SK-N-MC (cell line): ENCODE measurements at regions not wholly inside any gene's neighbourhood (a gene's known extent, or its start where the extent isn't known, plus 50 kb on each side); places are given as distances from the start of the nearest gene placed in this dataset.
"Not testable (repeated sequence)": the region's sequence is repeated elsewhere in the genome, so short reads cannot be mapped to it uniquely, and the experiment has no call there.

Source experiments
- DNase-seq: peaks from one replicate; pipeline ENCODE4 v3.0.0-alpha.2; 2011; ENCODE audit warnings: low read depth, low spot score
- H3K27ac ChIP-seq: fragments of 200-600 bp; sonication (generic); 2 replicates; pipeline ENCODE4 v1.5.1; 2016; ENCODE audit warnings: mixed run types
- H3K36me3 ChIP-seq: fragments of 200-600 bp; sonication (generic); 2 replicates; pipeline ENCODE4 v1.6.1; 2017; ENCODE audit warnings: antibody characterized with exemption, low read length, mixed read lengths; ENCODE audit not compliant: insufficient read depth
- H3K4me3 ChIP-seq: fragments of 200-600 bp; sonication (generic); 2 replicates; pipeline ENCODE4 v1.5.1; 2016
- H3K9ac ChIP-seq: fragments of 200-600 bp; sonication (generic); 2 replicates; pipeline ENCODE4 v1.8.0; 2017; ENCODE audit warnings: mixed run types, mixed read lengths; ENCODE audit not compliant: insufficient read length
- H3K9me3 ChIP-seq: fragments of 200-600 bp; sonication (generic); 2 replicates; pipeline ENCODE4 v1.6.1; 2017; ENCODE audit warnings: low read depth, mild to moderate bottlenecking, antibody characterized with exemption, low read length, moderate library complexity, mixed read lengths
- EZH2 ChIP-seq: fragments of 200-600 bp; sonication (generic); IDR thresholded peaks from one replicate; pipeline ENCODE4 v1.6.1; 2017; ENCODE audit warnings: antibody characterized with exemption
- FOXP2 ChIP-seq: optimal IDR thresholded peaks from 2 replicates; pipeline ENCODE3; 2011; ENCODE audit warnings: mild to moderate bottlenecking, moderate library complexity; ENCODE audit not compliant: insufficient read depth; ENCODE audit errors: extremely low read length, control extremely low read depth
- POLR2AphosphoS5 ChIP-seq: IDR thresholded peaks from 2 replicates; pipeline ENCODE4 v1.6.1; 2012; ENCODE audit warnings: mild to moderate bottlenecking, low read depth, low read length, borderline replicate concordance

DNA sequence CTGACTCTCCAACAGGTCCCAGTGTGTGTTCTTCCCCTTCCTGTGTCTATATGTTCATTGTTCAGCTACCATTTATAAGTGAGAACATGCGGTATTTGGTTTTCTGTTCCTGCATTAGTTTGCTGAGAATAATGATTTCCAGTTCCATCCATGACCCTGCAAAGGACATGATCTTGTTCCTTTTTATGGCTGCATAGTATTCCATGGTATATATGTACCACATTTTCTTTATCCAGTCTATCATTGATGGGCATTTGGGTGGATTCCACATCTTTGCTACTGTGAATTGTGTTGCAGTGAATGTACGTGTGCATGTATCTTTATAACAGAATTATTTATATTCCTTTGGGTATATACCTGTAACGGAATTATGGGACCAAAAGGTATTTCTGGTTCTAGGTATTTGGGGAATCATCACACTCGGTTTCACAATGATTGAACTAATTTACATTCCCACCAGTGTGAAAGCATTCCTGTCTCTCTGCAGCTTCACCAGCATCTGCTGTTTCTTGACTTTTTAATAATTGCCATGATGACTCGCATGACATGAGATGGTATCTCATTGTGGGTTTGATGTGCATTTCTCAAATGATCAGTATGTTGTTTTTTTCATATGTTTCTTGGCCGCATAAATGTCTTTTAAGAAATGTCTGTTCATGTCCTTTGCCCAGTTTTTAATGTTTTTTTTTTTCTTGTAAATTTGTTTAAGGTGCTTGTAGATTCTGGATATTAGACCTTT is 60.2 kb downstream of the LSMEM1 start:
- TF ChIP-seq POLR2AphosphoS5 (no peak), EZH2 (no peak), FOXP2 (no peak)
- H3K9ac ChIP-seq = no peak overlapping the region
- no peak for DNase-seq

DNA sequence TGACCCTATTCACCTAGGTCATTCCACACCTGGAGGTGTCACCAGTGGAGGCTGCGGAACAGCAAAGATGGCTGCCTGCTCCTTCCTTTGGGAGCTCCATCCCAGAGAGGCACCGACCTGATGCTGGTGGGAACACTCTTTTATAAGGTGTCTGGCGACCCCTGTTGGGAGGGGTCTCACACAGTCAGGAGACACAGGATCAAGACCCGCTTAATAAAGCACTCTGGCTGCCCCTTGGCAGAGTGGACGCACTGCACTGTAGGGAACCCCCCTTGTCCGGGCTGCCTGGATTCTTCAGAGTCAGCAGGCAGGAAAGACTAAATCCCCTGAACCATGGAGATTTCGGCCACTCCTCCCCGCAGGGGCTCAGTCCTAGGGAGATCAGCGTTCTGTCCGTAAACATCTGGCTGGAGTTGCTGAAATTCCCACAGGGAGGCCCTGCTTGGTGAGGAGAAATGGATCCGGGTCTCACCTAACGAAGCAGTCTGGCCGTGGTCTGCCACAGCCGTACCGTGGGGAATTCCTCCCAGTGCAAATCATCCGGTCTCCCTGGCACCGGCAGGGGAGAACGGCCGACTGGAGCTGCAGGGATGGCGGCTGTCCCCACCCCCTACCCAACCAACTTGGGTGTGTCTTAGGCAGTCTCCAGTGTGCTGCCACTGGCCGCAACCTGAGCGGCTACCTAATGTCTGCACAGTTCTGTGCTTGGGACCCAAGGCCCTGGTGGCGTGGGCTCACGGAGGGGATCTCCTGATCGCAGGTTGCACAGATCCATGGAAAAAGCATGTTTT is 66.1 kb downstream of the LSMEM1 start:
- Histone ChIP-seq H3K4me3 (no peak overlapping the region), H3K27ac (no peak overlapping the region), H3K9me3 (no peaks in the 10 kb centered on the region), H3K36me3 (no peaks in the 10 kb centered on the region), H3K9ac (no peak overlapping the region)
- DNase-seq = no peak
- TF ChIP-seq FOXP2 (no peak), EZH2 (no peak), POLR2AphosphoS5 (no peak)

More for the DNA sequence above, 60.2 kb downstream of the LSMEM1 start:
- Histone ChIP-seq H3K4me3 (no peak overlapping the region), H3K9me3 (no peaks in the 10 kb centered on the region), H3K36me3 (no peaks in the 10 kb centered on the region), H3K27ac (no peak overlapping the region)

DNA sequence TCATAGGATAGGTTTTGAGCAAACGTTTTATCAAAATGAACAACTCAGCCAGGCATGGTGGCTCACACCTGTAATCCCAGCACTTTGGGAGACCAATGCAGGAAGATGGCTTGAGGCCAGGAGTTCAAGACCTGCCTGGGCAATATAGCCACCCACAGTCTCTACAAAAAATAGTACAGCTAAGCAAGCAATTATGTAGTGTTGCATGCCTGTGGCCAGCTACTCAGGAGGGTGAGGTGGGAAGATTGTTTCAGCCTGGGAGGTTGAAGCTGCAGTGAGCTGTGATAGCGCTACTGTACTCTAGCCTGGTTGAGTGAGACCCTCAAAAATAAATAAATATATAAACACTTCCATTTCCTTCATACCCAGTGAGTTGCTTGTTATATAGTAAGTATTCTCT is 67.1 kb downstream of the LSMEM1 start:
- DNase-seq = no peak
- no peaks in the 10 kb centered on the region for H3K9me3 ChIP-seq

DNA sequence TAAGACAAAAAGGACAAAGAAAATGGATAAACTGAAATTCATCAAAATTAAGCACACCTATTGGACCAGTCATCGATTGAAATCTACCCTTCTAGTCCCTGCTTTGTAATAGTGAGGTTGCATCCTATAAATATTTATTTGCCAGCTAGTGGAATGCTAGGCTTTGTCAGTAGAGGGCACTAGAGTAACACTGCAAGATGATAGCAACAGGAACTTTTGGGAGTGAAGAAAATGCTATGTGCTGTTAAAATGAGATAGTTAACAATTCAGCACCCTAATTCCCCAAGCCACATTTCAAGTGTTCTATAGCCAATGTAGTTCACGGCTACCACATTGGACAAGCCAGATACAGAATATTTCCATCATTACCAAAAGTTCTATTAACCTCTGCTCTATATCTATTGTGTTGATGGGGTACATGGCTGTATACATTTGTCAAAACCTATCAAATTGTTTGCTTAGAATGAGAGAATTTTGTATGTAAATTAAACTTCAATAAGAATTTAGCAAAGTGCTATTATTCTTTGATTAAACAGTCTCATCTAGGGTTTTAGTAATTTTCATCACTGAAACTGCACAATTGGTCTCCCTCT is 69.8 kb downstream of the LSMEM1 start:
- no peak overlapping the region for H3K4me3 ChIP-seq

More for the DNA sequence above, 67.1 kb downstream of the LSMEM1 start:
- no peak for TF ChIP-seq FOXP2
- no peak for TF ChIP-seq EZH2
- TF ChIP-seq POLR2AphosphoS5 = no peak
- H3K27ac ChIP-seq = no peak overlapping the region
- no peak overlapping the region for H3K4me3 ChIP-seq
- H3K9ac ChIP-seq = no peak overlapping the region
- H3K36me3 ChIP-seq = no peaks in the 10 kb centered on the region

DNA sequence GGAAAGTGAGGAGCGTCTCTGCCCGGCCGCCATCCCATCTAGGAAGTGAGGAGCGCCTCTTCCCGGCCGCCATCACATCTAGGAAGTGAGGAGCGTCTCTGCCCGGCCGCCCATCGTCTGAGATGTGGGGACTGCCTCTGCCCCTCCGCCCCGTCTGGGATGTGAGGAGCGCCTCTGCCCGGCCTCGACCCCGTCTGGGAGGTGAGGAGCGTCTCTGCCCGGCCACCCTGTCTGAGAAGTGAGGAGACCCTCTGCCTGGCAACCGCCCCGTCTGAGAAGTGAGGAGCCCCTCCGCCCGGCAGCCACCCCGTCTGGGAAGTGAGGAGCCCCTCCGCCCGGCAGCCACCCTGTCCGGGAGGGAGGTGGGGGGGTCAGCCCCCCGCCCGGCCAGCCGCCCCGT is 70.7 kb downstream of the LSMEM1 start:
- H3K9me3 ChIP-seq, DNase-seq, H3K27ac ChIP-seq, H3K36me3 ChIP-seq, H3K4me3 ChIP-seq, H3K9ac ChIP-seq: not testable (repeated sequence)

More for the DNA sequence above, 69.8 kb downstream of the LSMEM1 start:
- peak; percentile 59 for DNase-seq
- TF ChIP-seq EZH2 (no peak), POLR2AphosphoS5 (no peak), FOXP2 (no peak)
- no peak overlapping the region for H3K9ac ChIP-seq
- no peaks in the 10 kb centered on the region for H3K36me3 ChIP-seq
- H3K27ac ChIP-seq = no peak overlapping the region
- H3K9me3 ChIP-seq = no peaks in the 10 kb centered on the region

DNA sequence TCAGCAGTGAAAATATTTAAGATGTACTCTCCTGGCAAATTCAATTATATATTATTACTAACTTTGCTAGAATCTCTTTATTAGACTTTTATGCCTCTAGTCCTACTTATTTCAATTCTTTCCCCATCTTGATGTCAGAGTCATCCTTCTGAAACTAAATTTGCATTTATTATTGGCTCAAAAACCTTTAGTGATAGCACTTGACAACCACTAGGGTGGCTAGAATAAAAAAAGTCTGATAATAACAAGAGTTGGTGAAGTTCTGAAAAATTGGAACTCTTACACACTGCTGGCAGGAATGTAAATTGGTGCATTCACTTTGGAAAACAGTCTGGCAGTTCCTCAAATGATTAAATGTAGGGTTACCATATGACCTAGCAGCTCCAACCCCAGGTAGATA is 73.8 kb downstream of the LSMEM1 start:
- Histone ChIP-seq H3K9me3 (no peaks in the 10 kb centered on the region), H3K9ac (no peak overlapping the region), H3K36me3 (no peaks in the 10 kb centered on the region), H3K4me3 (no peak overlapping the region), H3K27ac (no peak overlapping the region)
- DNase-seq = no peak
- TF ChIP-seq POLR2AphosphoS5 (no peak), FOXP2 (no peak), EZH2 (no peak)

DNA sequence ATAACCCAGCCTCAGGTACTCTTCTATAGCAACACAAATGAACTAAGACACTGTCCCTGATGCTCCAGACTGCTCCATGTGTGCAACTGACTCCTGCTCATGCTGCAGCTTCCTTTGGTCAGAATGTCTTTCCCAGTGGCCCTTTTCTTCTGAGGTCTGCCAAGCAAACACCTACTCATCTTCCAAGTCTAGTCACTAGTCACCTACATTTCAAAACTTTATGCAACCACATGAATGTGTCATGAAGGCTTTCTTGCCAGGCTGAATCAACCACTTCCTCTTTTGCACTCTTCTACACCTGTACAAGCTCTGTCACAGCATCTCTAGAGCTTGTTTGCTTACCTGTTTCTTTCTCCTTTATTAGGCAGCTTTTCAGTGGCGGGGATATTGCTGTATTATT is 75.8 kb downstream of the LSMEM1 start:
- Histone ChIP-seq H3K9ac (no peak overlapping the region), H3K36me3 (no peaks in the 10 kb centered on the region), H3K4me3 (no peak overlapping the region), H3K9me3 (no peaks in the 10 kb centered on the region), H3K27ac (no peak overlapping the region)
- no peak for TF ChIP-seq FOXP2
- TF ChIP-seq POLR2AphosphoS5 = no peak
- no peak for TF ChIP-seq EZH2
- no peak for DNase-seq

DNA sequence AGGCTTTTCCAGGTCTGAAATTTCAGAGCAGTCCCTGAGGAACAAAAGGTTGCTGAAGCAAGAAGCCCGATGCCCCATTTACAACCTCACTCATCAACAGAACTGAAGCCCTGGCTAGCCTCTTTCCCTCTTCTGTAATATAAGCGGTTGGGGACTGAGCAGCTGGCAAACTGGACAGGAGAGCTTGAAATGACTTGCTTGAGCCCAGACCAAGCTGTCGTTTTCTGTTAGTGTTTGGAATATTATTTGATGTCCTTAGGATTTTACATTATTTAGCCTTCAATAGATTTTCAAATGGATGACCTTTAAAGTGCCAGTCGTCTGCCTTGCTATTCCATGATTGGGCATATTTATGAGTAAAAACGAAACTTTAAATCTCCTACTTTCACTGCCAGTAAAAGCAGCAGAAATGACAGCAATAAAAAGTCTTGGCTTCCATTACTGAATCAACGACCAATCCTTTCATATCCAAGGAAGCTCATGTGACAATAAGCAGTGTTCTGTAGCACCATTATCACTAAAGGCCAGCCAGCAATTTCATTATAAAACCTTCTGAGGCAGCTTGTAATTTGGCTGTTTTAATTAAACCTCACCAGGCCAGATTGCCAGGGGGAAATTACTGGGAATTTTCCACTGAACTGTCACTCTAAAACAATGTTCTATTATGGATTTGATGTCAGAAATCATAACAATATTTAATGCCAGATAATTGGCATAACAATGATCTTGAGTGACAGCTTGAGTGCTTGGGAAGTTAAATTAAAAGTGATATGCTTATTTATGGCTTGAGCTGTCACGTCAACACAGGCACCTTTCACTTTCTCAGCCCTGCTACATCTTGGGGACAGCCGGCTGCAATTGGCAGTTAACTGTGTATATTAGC is 85.9 kb downstream of the LSMEM1 start:
- no peak overlapping the region for H3K9ac ChIP-seq
- H3K9me3 ChIP-seq = no peaks in the 10 kb centered on the region
- no peak overlapping the region for H3K27ac ChIP-seq
- no peak overlapping the region for H3K4me3 ChIP-seq
- H3K36me3 ChIP-seq = no peaks in the 10 kb centered on the region
- TF ChIP-seq FOXP2 (no peak), EZH2 (no peak), POLR2AphosphoS5 (no peak)
- no peak for DNase-seq
